ENCODE measurements at regions not wholly inside any gene's neighbourhood (a gene's known extent, or its start where the extent isn't known, plus 50 kb on each side); places are given as distances from the start of the nearest gene placed in this dataset.
"Not testable (repeated sequence)": the region's sequence is repeated elsewhere in the genome, so short reads cannot be mapped to it uniquely, and the experiment has no call there.

DNA sequence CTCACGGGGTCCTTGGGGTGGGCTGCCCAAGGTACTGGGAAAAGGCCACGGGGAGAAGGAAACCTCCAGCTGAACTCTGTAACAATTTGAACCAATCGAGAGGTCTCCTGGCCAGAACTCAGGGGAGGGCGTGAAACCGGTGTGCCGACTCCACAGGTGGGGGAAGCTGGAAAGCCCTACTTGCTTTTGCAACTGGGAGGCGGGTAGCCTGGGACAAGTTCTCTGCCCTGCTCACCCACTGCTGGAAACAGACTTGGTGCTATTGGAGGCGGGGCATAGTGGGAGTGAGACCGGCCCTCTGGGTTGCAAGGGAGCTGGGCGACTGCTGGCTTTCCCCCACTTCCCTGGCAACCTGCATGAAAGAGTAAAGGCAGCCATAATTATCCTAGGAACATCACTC lies 73.2 kb upstream of the SLIT3 start:
- ATAC-seq (no peak), DNase-seq (ENCODE audit: low spot score) (no peak), FAIRE-seq (no peak)
- Histone ChIP-seq H3K4me3 (replicated peaks in 1 of 3; ENCODE audit: insufficient read depth in 1 of 3, low read depth in 2 of 3, low read length in 3 of 3) (no peak overlapping the region), H3K79me2 (ENCODE audit: insufficient read depth, low read length) (no peaks in the 10 kb centered on the region), H3K9ac (ENCODE audit: insufficient read depth, low read depth, low read length) (no peak overlapping the region), H3K4me2 (ENCODE audit: low read depth, low read length) (no peak overlapping the region), H3K36me3 (replicated peaks in 1 of 2; ENCODE audit: control insufficient read depth in 1 of 2, insufficient read depth in 2 of 2, low read length in 2 of 2) (no peaks in the 10 kb centered on the region), H3K27me3 (ENCODE audit: control insufficient read depth in 1 of 2, insufficient read depth in 2 of 2, low read length in 2 of 2) (no peaks in the 10 kb centered on the region), H3K9me3 (ENCODE audit: low read length) (no peaks in the 10 kb centered on the region), H4K20me1 (ENCODE audit: insufficient read depth, low read length) (no peaks in the 10 kb centered on the region), H3K4me1 (ENCODE audit: insufficient read depth, low read length) (no peaks in the 10 kb centered on the region), H3K27ac (ENCODE audit: extremely low read length, insufficient read depth, low read length) (no peak overlapping the region), H2AFZ (ENCODE audit: low read length) (no peak overlapping the region)
- in situ Hi-C loops (cut with HindIII; ENCODE audit: extremely low pct_ligation_motif_present, low pct_unique_long_range_greater_than_20kb) = no loop called here
- ChIA-PET CTCF (ENCODE audit: low intra/inter-chr PET ratio, low total read pairs) (no interaction called here), POLR2A (no interaction called here)
- intact Hi-C loops (cut with micrococcal nuclease; ENCODE audit: unreplicated experiment) = no loop called here
- 25% methylated on average over 8 of the region's 10 CpGs for WGBS (ENCODE audit: low lambda C conversion rate)
- BruUV-seq (replicated peaks) = no TSS peak
- TF ChIP-seq REXO4 (CRISPR knock-in tag; IDR thresholded peaks at IDR 0.05; ENCODE audit: borderline replicate concordance) = no peak
- TF ChIP-seq ZNF670 (CRISPR knock-in tag; IDR thresholded peaks at IDR 0.05; ENCODE audit: borderline replicate concordance) = no peak
- TF ChIP-seq ZNF788 (CRISPR knock-in tag; IDR thresholded peaks at IDR 0.05; ENCODE audit: borderline replicate concordance) = no peak
- TF ChIP-seq HOXA9 (CRISPR knock-in tag; IDR thresholded peaks at IDR 0.05; ENCODE audit: borderline replicate concordance) = no peak
- TF ChIP-seq ZNF446 (CRISPR knock-in tag; IDR thresholded peaks at IDR 0.05) = no peak
- TF ChIP-seq ZNF530 (CRISPR knock-in tag; IDR thresholded peaks at IDR 0.05; ENCODE audit: low read depth) = no peak
- no peak for TF ChIP-seq HOXA5 (CRISPR knock-in tag; IDR thresholded peaks at IDR 0.05)
- TF ChIP-seq, protein P1, sequence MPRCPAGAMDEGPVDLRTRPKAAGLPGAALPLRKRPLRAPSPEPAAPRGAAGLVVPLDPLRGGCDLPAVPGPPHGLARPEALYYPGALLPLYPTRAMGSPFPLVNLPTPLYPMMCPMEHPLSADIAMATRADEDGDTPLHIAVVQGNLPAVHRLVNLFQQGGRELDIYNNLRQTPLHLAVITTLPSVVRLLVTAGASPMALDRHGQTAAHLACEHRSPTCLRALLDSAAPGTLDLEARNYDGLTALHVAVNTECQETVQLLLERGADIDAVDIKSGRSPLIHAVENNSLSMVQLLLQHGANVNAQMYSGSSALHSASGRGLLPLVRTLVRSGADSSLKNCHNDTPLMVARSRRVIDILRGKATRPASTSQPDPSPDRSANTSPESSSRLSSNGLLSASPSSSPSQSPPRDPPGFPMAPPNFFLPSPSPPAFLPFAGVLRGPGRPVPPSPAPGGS (CRISPR knock-in tag; IDR thresholded peaks at IDR 0.05) = no peak
- TF ChIP-seq ZNF792 (CRISPR knock-in tag; IDR thresholded peaks at IDR 0.05) = no peak
- TF ChIP-seq, protein P2, sequence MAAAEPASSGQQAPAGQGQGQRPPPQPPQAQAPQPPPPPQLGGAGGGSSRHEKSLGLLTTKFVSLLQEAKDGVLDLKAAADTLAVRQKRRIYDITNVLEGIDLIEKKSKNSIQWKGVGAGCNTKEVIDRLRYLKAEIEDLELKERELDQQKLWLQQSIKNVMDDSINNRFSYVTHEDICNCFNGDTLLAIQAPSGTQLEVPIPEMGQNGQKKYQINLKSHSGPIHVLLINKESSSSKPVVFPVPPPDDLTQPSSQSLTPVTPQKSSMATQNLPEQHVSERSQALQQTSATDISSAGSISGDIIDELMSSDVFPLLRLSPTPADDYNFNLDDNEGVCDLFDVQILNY (CRISPR knock-in tag; conservative IDR thresholded peaks at IDR 0.05) = no peak

DNA sequence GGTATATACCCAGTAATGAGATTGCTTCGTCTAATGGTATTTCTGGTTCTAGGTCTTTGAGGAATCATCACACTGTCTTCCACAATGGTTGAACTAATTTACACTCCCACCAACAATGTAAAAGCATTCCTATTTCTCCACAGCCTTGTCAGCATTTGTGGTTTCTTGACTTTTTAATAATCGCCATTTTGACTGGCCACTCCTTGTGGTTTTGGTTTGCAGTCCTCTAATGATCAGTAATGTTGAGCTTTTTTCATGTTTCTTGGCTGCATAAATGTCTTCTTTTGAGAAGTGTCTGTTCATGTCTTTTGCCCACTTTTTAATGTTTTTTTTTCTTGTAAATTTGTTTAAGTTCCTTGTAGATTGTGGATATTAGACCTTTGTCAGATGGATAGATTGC lies 70.9 kb upstream of the SLIT3 start:
- in situ Hi-C loops (cut with HindIII; ENCODE audit: extremely low pct_ligation_motif_present, low pct_unique_long_range_greater_than_20kb); H2AFZ ChIP-seq (ENCODE audit: low read length); H3K36me3 ChIP-seq (replicated peaks in 1 of 2; ENCODE audit: control insufficient read depth in 1 of 2, insufficient read depth in 2 of 2, low read length in 2 of 2); CTCF ChIA-PET (ENCODE audit: low intra/inter-chr PET ratio, low total read pairs); H3K4me3 ChIP-seq (replicated peaks in 1 of 3; ENCODE audit: insufficient read depth in 1 of 3, low read depth in 2 of 3, low read length in 3 of 3); H3K4me1 ChIP-seq (ENCODE audit: insufficient read depth, low read length); H3K9ac ChIP-seq (ENCODE audit: insufficient read depth, low read depth, low read length); H4K20me1 ChIP-seq (ENCODE audit: insufficient read depth, low read length); intact Hi-C loops (cut with micrococcal nuclease; ENCODE audit: unreplicated experiment); FAIRE-seq; H3K27me3 ChIP-seq (ENCODE audit: control insufficient read depth in 1 of 2, insufficient read depth in 2 of 2, low read length in 2 of 2); H3K9me3 ChIP-seq (ENCODE audit: low read length); H3K27ac ChIP-seq (ENCODE audit: extremely low read length, insufficient read depth, low read length); BruUV-seq (replicated peaks); ATAC-seq; POLR2A ChIA-PET; H3K4me2 ChIP-seq (ENCODE audit: low read depth, low read length); DNase-seq (ENCODE audit: low spot score); H3K79me2 ChIP-seq (ENCODE audit: insufficient read depth, low read length): not testable (repeated sequence)
- WGBS (ENCODE audit: low lambda C conversion rate) = 32% methylated on average over 2 of the region's 2 CpGs

Measured in HepG2 (cell line).